Spleen (tissue), 11 donors: ENCODE measurements at regions not wholly inside any gene's neighbourhood (a gene's known extent, or its start where the extent isn't known, plus 50 kb on each side); places are given as distances from the start of the nearest gene placed in this dataset.
"Not testable (repeated sequence)": the region's sequence is repeated elsewhere in the genome, so short reads cannot be mapped to it uniquely, and the experiment has no call there.

Source experiments
- DNase-seq: peaks from one replicate; pipeline ENCODE4 v3.0.0-alpha.2; 2020
- H3K27ac ChIP-seq, 8 donors: fragments of 200-600 bp; sonication (generic) in 7 of 8; 1 replicate in 4 of 8; 2 replicates in 4 of 8; pipeline versions ENCODE4 v1.5.0 to v1.8.0; 2016 to 2021; ENCODE audit warnings: inconsistent platforms in 4 of 8, mild to moderate bottlenecking in 4 of 8, moderate library complexity in 1 of 8
- H3K27me3 ChIP-seq, 7 donors: fragments of 200-600 bp; sonication (generic) in 6 of 7; replicated peaks in 1 of 7; 1 replicate in 4 of 7; 2 replicates in 3 of 7; pipeline versions ENCODE4 v1.5.0 to v1.8.0; 2016 to 2021; ENCODE audit warnings: inconsistent platforms in 3 of 7, mild to moderate bottlenecking in 1 of 7
- H3K36me3 ChIP-seq, 6 donors: fragments of 200-600 bp; sonication (generic) in 5 of 6; 1 replicate in 4 of 6; 2 replicates in 2 of 6; pipeline versions ENCODE4 v1.5.0 to v1.8.0; 2016 to 2021; ENCODE audit warnings: inconsistent platforms in 2 of 6
- H3K4me1 ChIP-seq, 6 donors: fragments of 200-600 bp; sonication (generic) in 5 of 6; 1 replicate in 3 of 6; 2 replicates in 3 of 6; pipeline versions ENCODE4 v1.5.0 to v1.8.0; 2016 to 2021; ENCODE audit warnings: inconsistent platforms in 3 of 6
- H3K4me3 ChIP-seq, 8 donors: fragments of 200-600 bp; sonication (generic) in 7 of 8; 1 replicate in 4 of 8; 2 replicates in 4 of 8; pipeline versions ENCODE4 v1.5.0 to v1.8.0; 2016 to 2021; ENCODE audit warnings: inconsistent platforms in 4 of 8, mild to moderate bottlenecking in 4 of 8, moderate library complexity in 2 of 8
- H3K9me3 ChIP-seq, 8 donors: fragments of 200-600 bp; sonication (generic) in 7 of 8; 1 replicate in 4 of 8; 2 replicates in 4 of 8; pipeline versions ENCODE4 v1.5.0 to v1.8.0; 2016 to 2021; ENCODE audit warnings: inconsistent platforms in 4 of 8
- CTCF ChIP-seq, 11 experiments: fragments of 200-600 bp in 7 of 11; fragments of 450-650 bp in 4 of 11; sonication (generic) in 4 of 11; IDR thresholded peaks in 8 of 11; conservative IDR thresholded peaks in 3 of 11; 1 replicate in 7 of 11; 2 replicates in 4 of 11; pipeline versions ENCODE4 v1.4.0 to v1.8.0; 2016 to 2021; ENCODE audit warnings: antibody characterized with exemption in 11 of 11, inconsistent platforms in 4 of 11, mild to moderate bottlenecking in 1 of 11
- POLR2A ChIP-seq, 3 donors: fragments of 450-650 bp; IDR thresholded peaks; one replicate each; pipeline ENCODE4 v1.5.1; 2017; ENCODE audit warnings: antibody characterized with exemption in 3 of 3, mild to moderate bottlenecking in 1 of 3
- POLR2AphosphoS5 ChIP-seq, 3 donors: sonication (generic); formaldehyde crosslinking; IDR thresholded peaks; one replicate each; pipeline ENCODE4 v1.5.1; 2017; ENCODE audit warnings: antibody characterized with exemption in 3 of 3
- WGBS, 5 donors: extraction: QIAGEN DNeasy Blood & Tissue Kit in 3 of 5; methylation state at CpG; one replicate each; pipeline versions ENCODE4 v1.1.5 to v1.1.7; 2013 to 2018; 5-methylcytosine and 5-hydroxymethylcytosine counted together
- intact Hi-C: fragments of 100-400 bp; cut with DNase I; formaldehyde crosslinking; loops from one replicate; pipeline ENCODE4 v1.15.0; 2023; ENCODE audit warnings: low total_unique reads
- donor health status: healthy with polysubstance abuse.
- donor health status: DM: no; HTN: no; CAD: no; lungs with moderate emphysema.
- donor health status: DM: no; HTN: no; CAD: no.
- donor health status: Bipolar disorder and iron deficiency.
- donor health status: healthy.
- donor health status: DM: no; HTN: no; CAD: no.
- donor health status: DM: yes; HTN: yes; CAD: no.

DNA sequence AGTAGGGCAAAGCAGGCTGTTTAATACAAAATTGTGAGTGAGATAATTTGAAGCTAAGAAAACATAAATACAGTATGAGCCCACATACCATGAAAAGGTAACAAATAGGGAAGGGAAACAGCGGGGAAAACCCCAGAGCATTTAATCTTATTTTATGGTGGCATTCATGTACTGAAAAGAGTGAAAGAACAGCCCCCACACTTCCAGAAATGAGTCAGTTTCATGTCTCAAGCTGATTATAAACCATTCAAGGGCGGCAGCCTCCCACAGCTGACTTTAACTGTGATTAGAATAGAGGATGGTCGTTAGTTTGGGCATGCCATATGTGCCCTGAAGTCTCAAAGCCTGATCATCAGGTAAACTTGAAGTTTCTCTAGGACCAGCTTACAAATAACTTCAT is 64.5 kb downstream of the FOXG1 start:
- H3K4me1 ChIP-seq: no peaks in the 10 kb centered on the region
- peaks cover 0 to 5% (median 0%) of the 10 kb centered on the region in 8 donors for H3K9me3 ChIP-seq
- intact Hi-C loops: no loop called here
- no peak overlapping the region for H3K4me3 ChIP-seq
- no peaks in the 10 kb centered on the region for H3K36me3 ChIP-seq
- 52 to 65% (median 58%) methylated on average over 3 of the region's 3 CpGs for WGBS, 5 donors
- no peak overlapping the region for H3K27ac ChIP-seq
- no peak for TF ChIP-seq POLR2AphosphoS5 (IDR thresholded peaks at IDR 0.05)
- TF ChIP-seq CTCF (IDR thresholded peaks at IDR 0.05 in 8 of 11, conservative IDR thresholded peaks at IDR 0.05 in 3 of 11): no peak
- TF ChIP-seq POLR2A (IDR thresholded peaks at IDR 0.05): no peak
- no peak for DNase-seq
- H3K27me3 ChIP-seq: no peaks in the 10 kb centered on the region

DNA sequence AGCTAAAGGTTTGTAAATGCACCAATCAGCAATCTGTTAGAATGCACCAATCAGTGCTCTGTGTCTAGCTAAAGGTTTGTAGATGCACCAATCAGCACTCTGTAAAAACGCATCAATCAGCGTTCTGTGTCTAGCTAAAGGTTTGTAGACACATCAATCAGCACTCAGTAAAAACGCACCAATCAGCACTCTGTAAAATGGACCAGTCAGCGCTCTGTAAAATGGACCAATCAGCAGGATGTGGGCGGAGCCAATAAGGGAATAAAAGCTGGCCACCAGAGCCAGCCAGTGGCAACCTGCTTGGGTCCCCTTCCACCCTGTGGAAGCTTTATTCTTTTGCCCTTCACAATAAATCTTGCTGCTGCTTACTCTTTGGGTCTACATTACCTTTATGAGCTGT is 76.0 kb downstream of the FOXG1 start:
- H3K4me1 ChIP-seq, H3K27ac ChIP-seq, H3K36me3 ChIP-seq, H3K27me3 ChIP-seq, intact Hi-C loops, H3K4me3 ChIP-seq, DNase-seq: not testable (repeated sequence)
- H3K9me3 ChIP-seq: peaks cover 0 to 12% (median 0%) of the 10 kb centered on the region in 8 donors
- WGBS, 5 donors: 81 to 91% (median 86%) methylated on average over 5 of the region's 5 CpGs

- 61 to 85% (median 71%) methylated on average over 2 of the region's 2 CpGs for WGBS, 5 donors
- H3K4me3 ChIP-seq: no peak overlapping the region
- H3K9me3 ChIP-seq: peaks cover 0 to 12% (median 3%) of the 10 kb centered on the region in 8 donors
- intact Hi-C loops: no loop called here
- H3K36me3 ChIP-seq: no peaks in the 10 kb centered on the region
- no peak overlapping the region for H3K27ac ChIP-seq
- H3K27me3 ChIP-seq: no peaks in the 10 kb centered on the region
- no peaks in the 10 kb centered on the region for H3K4me1 ChIP-seq
- DNase-seq: no peak
- TF ChIP-seq POLR2AphosphoS5 (IDR thresholded peaks at IDR 0.05) (no peak), CTCF (IDR thresholded peaks at IDR 0.05 in 8 of 11, conservative IDR thresholded peaks at IDR 0.05 in 3 of 11) (no peak), POLR2A (IDR thresholded peaks at IDR 0.05) (no peak)
Measured at GRCh38 chr14:28867571-28867970, 101.0 kb downstream of the FOXG1 start.

GRCh38 chr14:28870033-28870564 is 103.5 kb downstream of the FOXG1 start:
- H3K27ac ChIP-seq: no peak overlapping the region
- TF ChIP-seq CTCF (IDR thresholded peaks at IDR 0.05 in 8 of 11, conservative IDR thresholded peaks at IDR 0.05 in 3 of 11): no peak
- TF ChIP-seq POLR2A (IDR thresholded peaks at IDR 0.05): no peak
- no peak for TF ChIP-seq POLR2AphosphoS5 (IDR thresholded peaks at IDR 0.05)
- intact Hi-C loops: no loop called here
- 29 to 37% (median 33%) methylated on average over 2 of the region's 2 CpGs for WGBS, 5 donors
- H3K4me1 ChIP-seq: no peaks in the 10 kb centered on the region
- H3K9me3 ChIP-seq: peaks cover 0 to 5% (median 1%) of the 10 kb centered on the region in 8 donors
- H3K36me3 ChIP-seq: no peaks in the 10 kb centered on the region
- no peak overlapping the region for H3K4me3 ChIP-seq
- no peak for DNase-seq
- no peaks in the 10 kb centered on the region for H3K27me3 ChIP-seq
